Muscle layer of duodenum (tissue), 2 donors: ENCODE measurements at regions not wholly inside any gene's neighbourhood (a gene's known extent, or its start where the extent isn't known, plus 50 kb on each side); places are given as distances from the start of the nearest gene placed in this dataset.

Experiments
- H3K27ac ChIP-seq: one replicate; pipeline ENCODE4 v1.7.0; 2013; ENCODE audit warnings: mild to moderate bottlenecking, low read length
- H3K27me3 ChIP-seq: one replicate; pipeline ENCODE4 v1.7.0; 2013; ENCODE audit warnings: low read depth, mild to moderate bottlenecking, control low read depth, low read length
- H3K36me3 ChIP-seq, 2 donors: one replicate each; pipeline ENCODE4 v1.7.0; 2013; ENCODE audit warnings: low read length in 2 of 2, control low read depth in 1 of 2, mild to moderate bottlenecking in 1 of 2; ENCODE audit not compliant: insufficient read depth in 2 of 2, control insufficient read depth in 1 of 2
- H3K4me1 ChIP-seq, 2 donors: one replicate each; pipeline ENCODE4 v1.7.0; 2013; ENCODE audit warnings: low read length in 2 of 2, mild to moderate bottlenecking in 2 of 2, control low read depth in 1 of 2, moderate library complexity in 1 of 2; ENCODE audit not compliant: insufficient read depth in 2 of 2, control insufficient read depth in 1 of 2
- H3K4me3 ChIP-seq, 2 donors: one replicate each; pipeline ENCODE4 v1.7.0; 2013; ENCODE audit warnings: low read length in 2 of 2, low read depth in 1 of 2, mild to moderate bottlenecking in 1 of 2
- H3K9me3 ChIP-seq, 2 donors: one replicate each; pipeline ENCODE4 v1.7.0; 2013; ENCODE audit warnings: low read length in 2 of 2, control low read depth in 1 of 2, mild to moderate bottlenecking in 1 of 2; ENCODE audit not compliant: control insufficient read depth in 1 of 2
- donor health status: healthy.

- H3K36me3 ChIP-seq: no peaks in the 10 kb centered on the region
- H3K27ac ChIP-seq: no peak overlapping the region
- H3K9me3 ChIP-seq: peaks cover 6 to 7% of the 10 kb centered on the region in 2 donors
- H3K4me1 ChIP-seq: no peaks in the 10 kb centered on the region
- H3K27me3 ChIP-seq: no peaks in the 10 kb centered on the region
- H3K4me3 ChIP-seq: no peak overlapping the region
Measured at GRCh38 chr3:141669434-141669833, 68.7 kb upstream of the RNF7 start.

DNA sequence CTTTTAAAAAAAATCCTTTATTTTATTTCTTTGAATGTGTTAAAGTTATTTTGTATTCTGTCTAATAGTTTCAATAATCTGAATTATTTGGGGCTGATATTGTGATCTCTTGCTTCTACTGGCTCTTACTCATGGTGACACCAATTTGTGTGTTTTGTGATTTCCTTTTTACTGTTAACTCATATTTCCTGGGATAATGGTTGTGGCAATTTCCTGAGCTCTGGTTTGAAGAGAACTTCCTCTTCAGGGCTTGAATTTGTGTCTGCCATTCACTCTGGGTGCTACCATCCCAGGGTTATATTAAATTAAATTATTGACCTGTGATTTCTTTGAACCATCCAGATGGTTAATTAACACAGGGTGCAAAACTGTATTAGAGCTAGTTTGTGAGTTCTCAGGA, 60.4 kb upstream of the RNF7 start:
- no peaks in the 10 kb centered on the region for H3K9me3 ChIP-seq
- H3K36me3 ChIP-seq: no peaks in the 10 kb centered on the region
- H3K4me1 ChIP-seq: no peaks in the 10 kb centered on the region
- H3K27ac ChIP-seq: no peak overlapping the region
- no peaks in the 10 kb centered on the region for H3K27me3 ChIP-seq
- H3K4me3 ChIP-seq: no peak overlapping the region

- H3K27ac ChIP-seq: no peak overlapping the region
Measured at GRCh38 chr3:141680620-141681389, 57.3 kb upstream of the RNF7 start.

DNA sequence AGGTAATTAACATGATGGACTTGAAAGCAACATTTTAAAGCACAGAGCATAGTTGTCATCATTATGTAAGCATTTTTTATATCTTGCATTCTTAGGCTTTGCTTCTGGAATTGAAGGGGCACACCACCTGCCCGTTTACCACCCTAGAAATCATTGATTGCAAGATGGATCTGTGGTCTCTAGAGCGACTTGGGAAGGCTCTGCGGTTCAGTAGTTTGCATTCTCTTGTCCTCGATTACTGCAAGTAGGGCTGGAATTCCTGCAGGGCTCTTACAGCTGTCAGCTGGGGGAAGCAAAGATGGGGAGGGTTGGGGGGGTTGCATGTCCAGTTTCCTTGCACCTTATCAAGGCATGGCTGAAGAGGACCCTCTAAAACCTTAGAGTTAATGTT, 56.7 kb upstream of the RNF7 start:
- Histone ChIP-seq H3K27ac (no peak overlapping the region), H3K4me1 (peaks cover 2 to 3% of the 10 kb centered on the region in 2 donors), H3K9me3 (no peaks in the 10 kb centered on the region), H3K36me3 (no peaks in the 10 kb centered on the region), H3K4me3 (no peak overlapping the region), H3K27me3 (no peaks in the 10 kb centered on the region)

More at GRCh38 chr3:141680620-141681389, 57.3 kb upstream of the RNF7 start:
- no peaks in the 10 kb centered on the region for H3K9me3 ChIP-seq
- no peaks in the 10 kb centered on the region for H3K36me3 ChIP-seq
- no peaks in the 10 kb centered on the region for H3K27me3 ChIP-seq
- H3K4me1 ChIP-seq: no peaks in the 10 kb centered on the region
- H3K4me3 ChIP-seq: no peak overlapping the region

- H3K36me3 ChIP-seq: no peaks in the 10 kb centered on the region
- no peak overlapping the region for H3K4me3 ChIP-seq
- H3K27me3 ChIP-seq: no peaks in the 10 kb centered on the region
- H3K4me1 ChIP-seq: peaks cover 5 to 7% of the 10 kb centered on the region in 2 donors
- no peaks in the 10 kb centered on the region for H3K9me3 ChIP-seq
- no peak overlapping the region for H3K27ac ChIP-seq
Measured at GRCh38 chr3:141682007-141682406, 56.1 kb upstream of the RNF7 start.

DNA sequence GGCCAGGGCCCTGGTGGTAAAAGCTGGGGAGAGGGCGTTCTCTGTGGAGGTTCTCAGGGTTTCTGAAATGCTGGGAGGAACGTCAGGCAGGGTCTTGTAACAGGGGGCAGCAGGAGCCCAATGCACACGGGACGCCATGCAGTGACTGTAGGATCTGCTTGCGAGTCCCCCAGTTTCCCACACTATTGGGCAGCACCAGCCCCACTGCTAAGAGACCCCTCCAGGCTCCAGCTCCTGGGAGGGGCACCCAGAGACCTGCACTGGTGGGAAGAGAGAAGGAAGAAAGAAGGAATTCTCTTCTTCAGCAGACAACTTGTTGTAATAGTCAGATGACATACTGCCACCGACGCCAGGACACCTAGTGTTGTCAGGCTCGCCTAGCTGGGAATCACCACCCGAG, 55.2 kb upstream of the RNF7 start:
- no peaks in the 10 kb centered on the region for H3K27me3 ChIP-seq
- H3K9me3 ChIP-seq: no peaks in the 10 kb centered on the region
- no peaks in the 10 kb centered on the region for H3K36me3 ChIP-seq
- H3K4me1 ChIP-seq: peaks cover 5 to 7% of the 10 kb centered on the region in 2 donors
- no peak overlapping the region for H3K4me3 ChIP-seq
- H3K27ac ChIP-seq: no peak overlapping the region

- Histone ChIP-seq H3K27ac (no peak overlapping the region), H3K4me1 (peaks cover 5 to 7% of the 10 kb centered on the region in 2 donors), H3K36me3 (no peaks in the 10 kb centered on the region)
Measured at GRCh38 chr3:141684758-141685157, 53.3 kb upstream of the RNF7 start.

GRCh38 chr3:141686466-141687291, 51.4 kb upstream of the RNF7 start:
- Histone ChIP-seq H3K4me1 (peaks cover 5 to 7% of the 10 kb centered on the region in 2 donors), H3K9me3 (no peaks in the 10 kb centered on the region), H3K27me3 (no peaks in the 10 kb centered on the region), H3K36me3 (no peaks in the 10 kb centered on the region), H3K27ac (peak overlapping the region; percentile 52), H3K4me3 (peak overlapping the region; percentile 60 to 77)

More at GRCh38 chr3:141684758-141685157, 53.3 kb upstream of the RNF7 start:
- no peak overlapping the region for H3K4me3 ChIP-seq
- H3K27me3 ChIP-seq: no peaks in the 10 kb centered on the region
- no peaks in the 10 kb centered on the region for H3K9me3 ChIP-seq
